ENCODE measurements at regions not wholly inside any gene's neighbourhood (a gene's known extent, or its start where the extent isn't known, plus 50 kb on each side); places are given as distances from the start of the nearest gene placed in this dataset.

GRCh38 chr7:112866424-112866823 is 76.2 kb upstream of the TMEM168 start:
- peaks cover 11 to 21% (median 17%) of the 10 kb centered on the region in 3 donors for H3K36me3 Mint-ChIP-seq

DNA sequence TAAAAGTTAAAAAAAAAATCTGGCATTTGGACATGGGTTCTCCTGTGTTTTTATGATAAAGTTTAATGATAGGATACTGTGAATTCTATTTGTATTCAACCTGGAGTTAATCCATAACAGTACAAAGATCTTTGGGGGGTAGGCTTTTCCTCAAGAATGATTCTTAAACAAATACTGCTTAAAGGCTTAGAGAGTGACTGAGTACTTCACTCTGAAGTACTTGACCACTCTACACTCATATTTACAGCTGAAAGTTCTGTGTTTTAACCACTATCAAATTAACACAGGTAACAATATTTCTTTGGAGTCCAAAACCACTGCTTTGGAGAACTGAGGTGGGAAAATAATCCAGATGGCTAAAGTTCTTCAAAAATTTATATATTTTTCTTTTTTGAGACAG is 74.2 kb upstream of the TMEM168 start:
- no peak overlapping the region for H3K4me3 Mint-ChIP-seq
- peaks cover 11 to 23% (median 21%) of the 10 kb centered on the region in 3 donors for H3K36me3 Mint-ChIP-seq
- peaks cover 5 to 14% (median 8%) of the 10 kb centered on the region in 4 donors for H3K4me1 Mint-ChIP-seq
- H3K27ac Mint-ChIP-seq, result no peak overlapping the region
- H3K27me3 Mint-ChIP-seq, result no peaks in the 10 kb centered on the region
- no peak for DNase-seq
- peaks cover 0 to 4% (median 2%) of the 10 kb centered on the region in 9 donors for H3K9me3 Mint-ChIP-seq
- ATAC-seq, result no peak
- POLR2A ChIA-PET, result no interaction called here

More at GRCh38 chr7:112866424-112866823, 76.2 kb upstream of the TMEM168 start:
- Mint-ChIP-seq H3K4me1 (peaks cover 15 to 18% (median 17%) of the 10 kb centered on the region in 4 donors), H3K9me3 (peaks cover 0 to 4% (median 2%) of the 10 kb centered on the region in 9 donors), H3K27me3 (no peaks in the 10 kb centered on the region), H3K27ac (peak overlapping the region in 3 of 10 donors; percentile 9 to 35 (median 21)), H3K4me3 (no peak overlapping the region)
- POLR2A ChIA-PET, result no interaction called here
- ATAC-seq, result no peak
- no peak for DNase-seq

DNA sequence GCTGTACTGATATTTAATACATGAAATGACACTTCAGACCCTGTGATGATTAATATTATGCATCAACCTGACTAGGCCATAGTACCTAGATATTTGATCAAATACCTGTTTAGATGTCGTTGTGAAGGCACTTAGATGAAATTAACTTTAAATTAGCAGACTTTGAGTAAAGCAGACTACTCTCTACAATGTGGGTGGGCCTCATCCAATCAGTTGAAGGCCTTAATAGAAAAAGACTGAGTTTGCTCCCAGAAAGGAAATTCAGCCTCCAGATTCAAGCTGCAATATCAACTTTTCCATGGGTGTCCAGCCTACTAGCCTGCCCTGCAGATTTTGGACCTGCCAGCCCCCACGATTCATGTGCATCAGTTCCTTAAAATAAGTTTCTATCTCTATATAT is 68.6 kb upstream of the TMEM168 start:
- Mint-ChIP-seq H3K27ac (no peak overlapping the region), H3K27me3 (no peaks in the 10 kb centered on the region), H3K9me3 (peaks cover 0 to under 1% (median 0%) of the 10 kb centered on the region in 9 donors), H3K4me1 (peaks cover under 1 to 6% (median 3%) of the 10 kb centered on the region in 4 donors), H3K36me3 (peaks cover 5 to 35% (median 25%) of the 10 kb centered on the region in 3 donors), H3K4me3 (no peak overlapping the region)
- DNase-seq (no peak), ATAC-seq (no peak)
- POLR2A ChIA-PET, result no interaction called here

- Mint-ChIP-seq H3K4me3 (no peak overlapping the region), H3K27me3 (no peaks in the 10 kb centered on the region), H3K9me3 (peaks cover 0 to 5% (median 0%) of the 10 kb centered on the region in 9 donors), H3K36me3 (peaks cover 8 to 37% (median 26%) of the 10 kb centered on the region in 3 donors), H3K4me1 (peaks cover 0 to 4% (median 2%) of the 10 kb centered on the region in 4 donors), H3K27ac (no peak overlapping the region)
- POLR2A ChIA-PET, result no interaction called here
- DNase-seq (no peak), ATAC-seq (no peak)
Measured at GRCh38 chr7:112855227-112855626, 65.0 kb upstream of the TMEM168 start.

DNA sequence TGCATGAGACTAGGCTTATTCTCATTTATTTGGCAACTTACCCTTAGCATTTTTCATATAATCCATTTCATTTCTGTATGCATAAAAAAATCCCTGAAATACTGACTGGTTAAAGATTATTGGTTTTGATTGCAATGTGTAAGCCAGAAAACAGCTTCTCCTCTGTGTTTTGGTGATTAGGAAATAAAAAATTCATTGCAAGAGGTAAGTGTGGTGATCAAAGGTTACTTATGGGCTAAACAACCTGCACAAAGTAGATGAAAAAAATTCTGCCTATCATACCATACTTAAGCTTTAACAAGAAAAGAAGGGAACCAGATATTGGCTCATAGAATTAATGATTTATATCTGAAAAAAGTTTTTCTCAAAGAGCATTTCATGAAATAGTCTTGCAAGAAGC is 64.0 kb upstream of the TMEM168 start:
- no peak overlapping the region for H3K4me3 Mint-ChIP-seq
- ATAC-seq (no peak), DNase-seq (no peak)
- H3K27ac Mint-ChIP-seq, result no peak overlapping the region
- H3K36me3 Mint-ChIP-seq, result peaks cover 8 to 37% (median 32%) of the 10 kb centered on the region in 3 donors
- POLR2A ChIA-PET, result no interaction called here
- H3K27me3 Mint-ChIP-seq, result no peaks in the 10 kb centered on the region
- peaks cover 0 to 5% (median 0%) of the 10 kb centered on the region in 9 donors for H3K9me3 Mint-ChIP-seq
- peaks cover 0 to 8% (median 2%) of the 10 kb centered on the region in 4 donors for H3K4me1 Mint-ChIP-seq

DNA sequence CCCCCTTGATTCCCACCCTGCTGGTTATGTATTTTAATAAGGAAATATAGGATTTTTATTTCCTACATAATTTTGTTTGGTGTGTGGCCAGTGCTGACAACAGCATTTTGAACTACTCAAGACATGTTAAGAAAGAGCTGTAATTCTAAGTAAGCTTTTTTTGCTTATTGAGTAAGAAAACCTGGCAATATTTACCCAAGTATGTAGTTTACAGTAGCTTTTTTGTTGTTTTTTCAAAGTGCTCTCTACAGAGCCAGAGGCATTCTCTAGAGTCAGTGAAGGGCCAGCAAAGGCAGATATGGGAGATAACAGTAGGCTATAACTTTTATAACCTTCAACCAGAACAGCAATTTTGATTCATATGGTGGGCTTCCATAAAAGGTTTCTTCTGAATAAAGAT is 63.2 kb upstream of the TMEM168 start:
- no peaks in the 10 kb centered on the region for H3K27me3 Mint-ChIP-seq
- POLR2A ChIA-PET, result no interaction called here
- H3K9me3 Mint-ChIP-seq, result peaks cover 0 to 5% (median 0%) of the 10 kb centered on the region in 9 donors

GRCh38 chr7:112843151-112843550 is 53.0 kb upstream of the TMEM168 start:
- DNase-seq (no peak), ATAC-seq (no peak)
- H3K27ac Mint-ChIP-seq, result no peak overlapping the region
- peaks cover 29 to 36% (median 32%) of the 10 kb centered on the region in 4 donors for H3K4me1 Mint-ChIP-seq
- no peaks in the 10 kb centered on the region for H3K27me3 Mint-ChIP-seq
- H3K9me3 Mint-ChIP-seq, result peaks cover 0 to 6% (median 0%) of the 10 kb centered on the region in 9 donors
- peaks cover 4 to 26% (median 24%) of the 10 kb centered on the region in 3 donors for H3K36me3 Mint-ChIP-seq
- POLR2A ChIA-PET, result no interaction called here
- H3K4me3 Mint-ChIP-seq, result no peak overlapping the region

More for the DNA sequence above, 63.2 kb upstream of the TMEM168 start:
- H3K4me1 Mint-ChIP-seq, result peaks cover 0 to 8% (median 2%) of the 10 kb centered on the region in 4 donors
- H3K36me3 Mint-ChIP-seq, result peaks cover 9 to 40% (median 35%) of the 10 kb centered on the region in 3 donors
- no peak overlapping the region for H3K27ac Mint-ChIP-seq
- no peak overlapping the region for H3K4me3 Mint-ChIP-seq
- ATAC-seq (no peak), DNase-seq (no peak)
